Motor neuron (in vitro differentiated cells): ENCODE measurements at regions not wholly inside any gene's neighbourhood (a gene's known extent, or its start where the extent isn't known, plus 50 kb on each side); places are given as distances from the start of the nearest gene placed in this dataset.
"Not testable (repeated sequence)": the region's sequence is repeated elsewhere in the genome, so short reads cannot be mapped to it uniquely, and the experiment has no call there.

Experiments
- ATAC-seq, 8 experiments: fragments of 200-7000 bp; cut with Tn5 transposase; replicated peaks in 6 of 8; 2 replicates each; pipeline ENCODE4 v1.8.0; 2021; ENCODE audit warnings: mild to moderate bottlenecking in 8 of 8, moderate library complexity in 8 of 8
- H3K27ac ChIP-seq, 2 donors: fragments of 250-450 bp; sonication (Bioruptor Pico); 2 replicates each; pipeline ENCODE4 v1.9.0; 2021; ENCODE audit warnings: antibody characterized with exemption in 2 of 2, mild to moderate bottlenecking in 2 of 2, moderate library complexity in 1 of 2
- H3K4me1 ChIP-seq, 2 donors: fragments of 250-450 bp; sonication (Bioruptor Pico); replicated peaks in 1 of 2; 2 replicates each; pipeline ENCODE4 v1.6.1; 2021; ENCODE audit warnings: antibody characterized with exemption in 2 of 2, mild to moderate bottlenecking in 2 of 2, moderate library complexity in 1 of 2
- H3K4me3 ChIP-seq, 5 donors: fragments of 250-450 bp; sonication (Bioruptor Pico); 2 replicates each; pipeline ENCODE4 v1.9.0; 2021; ENCODE audit warnings: antibody characterized with exemption in 5 of 5, mild to moderate bottlenecking in 5 of 5, moderate library complexity in 4 of 5
- WGBS, 10 experiments: fragments of 450-650 bp; shearing (Covaris generic); methylation state at CpG; one replicate each; pipeline ENCODE4 v1.0.0; 2022; 5-methylcytosine and 5-hydroxymethylcytosine counted together
- in situ Hi-C, 9 experiments: fragments of 400-800 bp; cut with MboI; loops; one replicate each; pipeline ENCODE4 v1.15.0; 2021; ENCODE audit warnings: low sequenced_read_pairs in 9 of 9, low pct_unique_long_range_greater_than_20kb in 2 of 9; ENCODE audit not compliant: unreplicated experiment in 9 of 9

GRCh38 chrX:551306-551705 lies 79.3 kb upstream of the SHOX start:
- no peak overlapping the region for H3K4me3 ChIP-seq
- no peak for ATAC-seq
- H3K4me1 ChIP-seq, result peaks cover 0 to 8% of the 10 kb centered on the region in 2 donors
- H3K27ac ChIP-seq, result no peak overlapping the region
- 0 to 69% (median 39%) methylated on average over 1 to 2 of the region's 2 CpGs for WGBS, 10 experiments
- in situ Hi-C loops, result no loop called here

DNA sequence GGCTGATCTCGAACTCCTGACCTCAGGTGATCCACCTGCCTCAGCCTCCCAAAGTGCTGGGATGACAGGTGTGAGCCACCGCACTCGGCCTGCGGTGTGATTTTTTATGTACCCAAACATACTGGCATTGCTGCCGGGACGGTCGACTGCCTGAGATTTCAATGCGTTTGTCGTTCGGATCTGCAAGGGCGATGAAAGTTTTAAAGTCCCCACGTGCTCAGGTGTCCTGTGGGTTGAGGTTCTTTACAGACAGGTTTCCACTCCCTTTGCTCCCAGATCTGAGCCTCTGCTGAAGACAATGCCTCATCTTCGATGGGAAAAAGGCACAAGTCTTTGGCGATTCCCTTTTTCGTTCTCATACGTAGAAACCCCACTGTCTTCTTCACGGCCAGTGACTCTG lies 78.1 kb upstream of the SHOX start:
- in situ Hi-C loops, result no loop called here
- H3K4me3 ChIP-seq, result no peak overlapping the region
- WGBS, 10 experiments, result 56 to 96% (median 84%) methylated on average over 4 to 14 of the region's 17 CpGs; no CpG with 5 or more reads in 3 of the 10 experiments
- no peak for ATAC-seq
- no peak overlapping the region for H3K27ac ChIP-seq
- peaks cover 0 to 11% of the 10 kb centered on the region in 2 donors for H3K4me1 ChIP-seq

DNA sequence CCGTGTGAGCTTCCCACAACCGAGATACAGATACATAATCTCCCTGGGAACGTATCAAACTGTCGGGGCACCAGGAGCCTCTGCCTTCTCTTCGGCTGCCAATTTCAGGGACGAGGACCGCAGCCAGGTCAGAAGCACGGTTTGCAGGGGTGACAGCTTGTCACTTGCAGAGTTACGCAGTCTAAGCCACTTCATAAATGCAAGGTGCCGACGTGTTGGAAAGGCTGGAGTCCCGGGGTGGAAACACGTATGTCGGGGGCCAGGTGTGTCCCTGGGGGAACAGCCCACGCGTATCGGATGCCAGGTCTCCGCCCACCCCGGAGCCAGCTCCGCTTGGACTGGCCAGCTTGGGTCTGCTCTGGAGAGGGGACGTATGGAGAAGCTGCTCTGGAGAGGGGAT lies 76.3 kb upstream of the SHOX start:
- no peak for ATAC-seq
- peaks cover 0 to 11% of the 10 kb centered on the region in 2 donors for H3K4me1 ChIP-seq
- WGBS, 10 experiments, result 50 to 80% (median 72%) methylated on average over 1 to 6 of the region's 21 CpGs; no CpG with 5 or more reads in 5 of the 10 experiments
- in situ Hi-C loops, result no loop called here
- H3K4me3 ChIP-seq, result no peak overlapping the region
- no peak overlapping the region for H3K27ac ChIP-seq

GRCh38 chrX:555725-556666 lies 74.6 kb upstream of the SHOX start:
- Histone ChIP-seq H3K4me1 (peaks cover 0 to 11% of the 10 kb centered on the region in 2 donors), H3K4me3 (no peak overlapping the region), H3K27ac (peak overlapping the region in 1 of 2 donors; percentile 45)
- in situ Hi-C loops, result no loop called here
- 4 to 84% (median 49%) methylated on average over 3 to 23 of the region's 37 CpGs; no CpG with 5 or more reads in 1 of the 10 experiments for WGBS, 10 experiments
- ATAC-seq, result peak in 4 of 8 experiments; percentile 45 to 90 (median 86)

DNA sequence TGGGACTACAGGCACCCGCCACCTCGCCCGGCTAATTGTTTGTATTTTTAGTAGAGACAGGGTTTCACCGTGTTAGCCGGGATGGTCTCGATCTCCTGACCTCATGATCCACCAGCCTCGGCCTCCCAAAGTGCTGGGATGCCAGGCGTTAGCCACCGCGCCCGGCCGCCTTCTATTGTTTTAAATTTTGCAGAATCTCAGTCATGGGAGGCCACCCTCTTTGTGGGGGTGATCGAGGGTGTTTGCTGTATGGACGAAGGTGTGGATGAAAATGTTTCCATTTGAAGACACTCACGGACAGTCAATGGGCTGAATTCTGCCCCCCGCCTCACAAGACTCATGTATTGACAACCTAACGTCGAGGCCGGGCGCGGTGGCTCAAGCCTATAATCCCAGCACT lies 73.0 kb upstream of the SHOX start:
- in situ Hi-C loops, H3K4me3 ChIP-seq, H3K27ac ChIP-seq, ATAC-seq: not testable (repeated sequence)
- peaks cover 0 to 11% of the 10 kb centered on the region in 2 donors for H3K4me1 ChIP-seq
- WGBS, 10 experiments, result 61 to 97% (median 93%) methylated on average over 2 to 13 of the region's 21 CpGs; no CpG with 5 or more reads in 5 of the 10 experiments

GRCh38 chrX:559282-559681 lies 71.3 kb upstream of the SHOX start:
- 42 to 100% (median 84%) methylated on average over 1 to 10 of the region's 10 CpGs for WGBS, 10 experiments
- in situ Hi-C loops, H3K4me3 ChIP-seq, ATAC-seq, H3K27ac ChIP-seq: not testable (repeated sequence)
- H3K4me1 ChIP-seq, result peaks cover 0 to 11% of the 10 kb centered on the region in 2 donors

GRCh38 chrX:567891-568290 lies 62.7 kb upstream of the SHOX start:
- no peak for ATAC-seq
- H3K27ac ChIP-seq, result no peak overlapping the region
- in situ Hi-C loops, result no loop called here
- no peaks in the 10 kb centered on the region for H3K4me1 ChIP-seq
- no peak overlapping the region for H3K4me3 ChIP-seq
- 0 to 100% (median 73%) methylated on average over 1 to 7 of the region's 8 CpGs; no CpG with 5 or more reads in 1 of the 10 experiments for WGBS, 10 experiments

DNA sequence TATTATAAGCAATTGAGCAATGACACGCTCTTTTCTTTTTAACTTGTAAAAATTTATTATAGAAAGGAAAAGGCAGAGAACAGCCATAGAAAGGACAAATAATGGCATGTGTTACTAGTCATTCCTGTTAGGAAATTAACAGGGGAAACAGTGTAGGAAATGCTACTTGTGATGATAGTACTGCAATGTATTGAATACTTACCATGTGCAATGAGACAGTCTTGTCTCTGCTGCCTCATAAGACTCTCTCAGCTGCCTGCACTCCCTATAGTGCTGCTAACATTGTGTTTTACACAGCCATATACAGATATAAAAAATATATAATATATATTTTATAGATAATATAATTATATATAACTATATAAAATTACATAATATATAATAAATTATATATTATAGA lies 62.3 kb upstream of the SHOX start:
- Histone ChIP-seq H3K4me3 (no peak overlapping the region), H3K27ac (no peak overlapping the region), H3K4me1 (no peaks in the 10 kb centered on the region)
- WGBS, 10 experiments, result 11 to 100% (median 85%) methylated on average over 1 of the region's 1 CpG; no CpG with 5 or more reads in 6 of the 10 experiments
- in situ Hi-C loops, result no loop called here
- no peak for ATAC-seq

GRCh38 chrX:572538-573124 lies 58.0 kb upstream of the SHOX start:
- H3K4me3 ChIP-seq, result no peak overlapping the region
- H3K27ac ChIP-seq, result no peak overlapping the region
- H3K4me1 ChIP-seq, result no peaks in the 10 kb centered on the region
- WGBS, 10 experiments, result 25 to 82% (median 63%) methylated on average over 3 to 11 of the region's 12 CpGs
- in situ Hi-C loops, result no loop called here
- ATAC-seq, result no peak

- WGBS, 10 experiments, result 42 to 80% (median 64%) methylated on average over 1 to 11 of the region's 14 CpGs; no CpG with 5 or more reads in 1 of the 10 experiments
- in situ Hi-C loops, result no loop called here
- Histone ChIP-seq H3K4me1 (no peaks in the 10 kb centered on the region), H3K4me3 (no peak overlapping the region), H3K27ac (no peak overlapping the region)
- no peak for ATAC-seq
Measured at GRCh38 chrX:574251-574650, 56.3 kb upstream of the SHOX start.

DNA sequence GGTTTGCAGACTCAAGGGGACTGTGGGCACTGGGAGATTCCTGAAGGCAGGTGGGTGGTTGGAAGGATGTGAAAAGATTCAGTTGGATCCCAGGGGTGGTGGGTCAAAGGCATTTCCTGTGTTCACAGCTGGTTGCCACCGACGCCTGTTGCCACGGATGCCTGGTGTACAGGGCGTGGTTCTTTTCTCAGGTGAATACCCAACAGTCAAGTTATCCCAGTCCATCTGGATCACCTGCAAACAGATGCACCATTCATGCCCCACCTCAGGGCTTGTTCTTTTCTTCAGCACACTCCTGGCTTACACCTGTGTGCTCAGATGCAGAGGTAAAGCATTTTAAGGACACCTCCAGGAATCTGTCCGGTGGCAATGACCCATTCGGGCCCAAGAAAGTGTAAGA lies 55.8 kb upstream of the SHOX start:
- no peaks in the 10 kb centered on the region for H3K4me1 ChIP-seq
- ATAC-seq, result no peak
- in situ Hi-C loops, result no loop called here
- H3K27ac ChIP-seq, result no peak overlapping the region
- no peak overlapping the region for H3K4me3 ChIP-seq
- WGBS, 10 experiments, result 45 to 90% (median 80%) methylated on average over 1 to 4 of the region's 6 CpGs; no CpG with 5 or more reads in 6 of the 10 experiments

DNA sequence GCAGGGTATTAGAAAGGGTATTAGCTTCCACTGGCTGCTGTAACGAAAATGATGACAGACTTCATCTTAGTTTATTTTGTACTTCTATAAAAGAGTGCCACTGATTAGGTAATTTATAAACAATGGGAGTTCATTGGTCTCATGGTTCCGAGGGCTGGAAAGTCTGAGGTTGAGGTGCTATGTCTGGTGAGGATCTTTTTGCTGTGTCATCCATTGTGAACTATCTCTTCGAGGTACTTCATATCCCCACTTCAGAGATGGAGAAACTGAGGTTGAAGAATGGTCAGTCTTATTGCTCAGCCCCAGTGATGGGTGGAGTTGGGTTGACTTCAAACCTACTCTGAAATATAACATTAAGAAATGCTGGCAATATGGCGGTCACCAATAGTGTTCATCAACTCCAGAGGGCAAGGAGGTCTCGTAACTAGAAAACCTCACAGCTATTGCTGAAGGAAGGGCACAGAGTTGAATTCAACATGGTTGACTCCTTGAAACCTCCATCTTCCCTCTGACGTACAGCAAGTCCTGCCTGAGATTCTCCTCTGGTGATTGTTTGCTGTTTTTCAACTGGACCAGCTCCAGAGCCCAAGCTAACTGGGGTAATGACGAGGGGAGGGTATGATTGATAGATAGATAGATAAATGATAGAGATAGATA lies 53.6 kb upstream of the SHOX start:
- WGBS, 10 experiments, result 7 to 87% (median 51%) methylated on average over 2 to 7 of the region's 7 CpGs
- in situ Hi-C loops, result no loop called here
- no peak for ATAC-seq
- Histone ChIP-seq H3K4me3 (no peak overlapping the region), H3K27ac (no peak overlapping the region), H3K4me1 (no peaks in the 10 kb centered on the region)

- no peak overlapping the region for H3K27ac ChIP-seq
- H3K4me1 ChIP-seq, result no peaks in the 10 kb centered on the region
- 0 to 86% (median 30%) methylated on average over 1 to 9 of the region's 9 CpGs; no CpG with 5 or more reads in 1 of the 10 experiments for WGBS, 10 experiments
- H3K4me3 ChIP-seq, result no peak overlapping the region
- in situ Hi-C loops, result no loop called here
- ATAC-seq, result no peak
Measured at GRCh38 chrX:578531-578930, 52.1 kb upstream of the SHOX start.
